ENCODE measurements at regions not wholly inside any gene's neighbourhood (a gene's known extent, or its start where the extent isn't known, plus 50 kb on each side); places are given as distances from the start of the nearest gene placed in this dataset.

DNA sequence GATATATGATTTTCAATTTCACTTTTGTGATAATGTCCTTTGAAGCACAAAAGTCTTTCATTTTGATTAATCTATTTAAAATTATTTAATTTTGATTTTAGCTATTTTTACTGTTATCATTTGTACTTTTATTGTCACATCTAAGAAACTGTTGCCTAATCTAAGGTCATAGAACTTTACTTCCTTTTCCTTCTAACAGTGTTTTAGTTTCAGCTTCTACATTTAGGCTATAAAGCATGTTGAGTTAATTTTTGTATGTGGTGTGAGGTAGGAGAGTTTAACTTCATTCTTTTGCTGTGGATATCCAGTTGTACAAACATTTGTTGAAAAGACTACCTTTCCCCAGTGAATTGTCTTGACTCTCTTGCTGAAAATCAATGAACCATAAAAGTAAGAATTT, 204.5 kb downstream of the TM2D1 start:
- no peak for DNase-seq

DNA sequence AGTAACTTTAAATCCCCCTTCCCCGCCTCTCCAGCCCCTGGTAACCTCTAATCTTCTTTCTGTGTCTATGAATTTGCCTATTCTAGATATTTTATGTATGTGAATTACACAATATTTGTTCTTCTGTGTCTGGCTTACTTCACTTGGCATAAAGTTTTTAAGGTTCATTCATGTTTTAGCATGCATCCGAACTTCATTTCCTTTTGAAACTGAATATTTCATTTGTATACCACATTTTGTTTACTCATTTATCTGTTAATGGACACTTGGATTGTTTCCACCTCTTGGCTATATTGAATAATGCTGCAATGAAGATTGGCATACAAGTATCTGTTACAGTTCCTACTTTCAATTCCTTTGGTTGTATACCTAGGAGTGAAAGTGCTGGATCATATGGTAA, 205.3 kb downstream of the TM2D1 start:
- DNase-seq = no peak

DNA sequence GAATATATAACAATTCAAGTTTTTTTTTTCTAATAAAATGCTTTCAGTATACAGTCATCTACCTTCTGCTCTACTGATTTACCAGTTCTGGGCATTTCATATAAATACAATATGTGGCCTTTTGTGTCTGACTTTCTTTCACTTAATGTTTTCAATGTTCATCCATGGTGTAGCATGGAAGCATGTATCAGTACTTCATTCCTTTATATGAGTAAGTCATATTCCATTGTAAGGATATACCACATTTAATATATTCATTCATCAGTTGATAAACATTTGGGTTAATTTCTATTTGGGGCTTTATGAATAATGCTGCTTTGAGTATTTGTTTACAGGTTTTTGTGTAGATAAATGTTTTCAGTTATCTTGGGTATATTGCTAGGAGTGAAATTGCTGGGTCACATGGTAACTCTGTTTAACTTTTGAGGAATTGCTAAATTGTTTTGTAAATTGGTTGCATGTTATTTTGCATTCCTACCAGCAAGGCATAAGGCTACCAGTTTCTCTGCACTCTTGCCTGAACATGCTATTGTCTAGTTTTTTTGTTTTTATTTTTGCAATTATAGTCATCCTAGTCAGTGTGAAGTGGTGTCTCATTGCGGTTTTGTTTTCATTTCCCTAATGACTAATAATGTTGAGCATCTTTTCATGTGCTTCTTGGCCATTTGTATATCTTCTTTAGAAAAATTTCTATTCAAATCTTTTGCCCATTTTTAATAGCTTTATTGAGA, 206.1 kb downstream of the TM2D1 start:
- no peak for DNase-seq

DNA sequence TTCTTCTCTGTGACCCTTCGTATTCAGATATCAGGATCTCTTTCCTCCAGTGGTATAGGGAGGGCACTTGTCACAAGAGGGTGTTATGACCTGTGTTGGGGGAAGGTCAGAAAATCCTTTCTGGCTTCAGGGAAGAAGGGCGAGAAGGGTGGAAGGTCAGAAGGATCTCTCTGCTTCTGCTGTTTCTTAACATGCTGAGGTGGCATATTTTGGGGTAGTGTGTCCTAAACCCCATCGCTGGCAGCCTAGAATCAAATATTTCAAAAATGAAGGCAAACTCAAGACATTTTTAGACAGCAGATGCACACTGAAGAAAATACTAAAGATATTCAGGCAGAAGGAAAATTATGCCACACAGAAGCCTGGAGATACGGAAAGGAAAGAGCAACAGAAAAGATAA, 207.6 kb downstream of the TM2D1 start:
- DNase-seq = no peak

DNA sequence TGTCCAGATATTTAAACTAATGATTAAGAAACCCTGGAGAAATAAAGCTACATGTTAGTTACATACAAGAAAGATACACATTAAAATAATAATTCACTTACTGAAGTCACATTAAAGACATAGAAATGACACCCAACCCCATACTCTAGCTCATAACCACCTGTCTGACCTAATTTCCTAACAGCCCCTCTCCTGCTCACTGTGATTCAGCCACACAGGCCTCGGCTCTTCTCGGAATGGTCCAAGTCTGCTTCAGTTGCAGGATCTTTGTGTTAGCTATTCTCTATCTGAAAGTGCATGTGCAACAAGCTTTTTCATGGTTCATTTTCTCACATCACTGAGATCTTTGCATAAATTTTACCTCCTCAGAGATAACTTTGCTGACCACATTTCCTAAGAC, 209.8 kb downstream of the TM2D1 start:
- no peak for DNase-seq
